GM18870 (cell line): ENCODE measurements at regions not wholly inside any gene's neighbourhood (a gene's known extent, or its start where the extent isn't known, plus 50 kb on each side); places are given as distances from the start of the nearest gene placed in this dataset.

Source experiments
- ATAC-seq: cut with Tn5 transposase; IDR thresholded peaks from one replicate; pipeline ENCODE4 v1.9.1; 2021; ENCODE audit warnings: moderate library complexity; ENCODE audit not compliant: unreplicated experiment

DNA sequence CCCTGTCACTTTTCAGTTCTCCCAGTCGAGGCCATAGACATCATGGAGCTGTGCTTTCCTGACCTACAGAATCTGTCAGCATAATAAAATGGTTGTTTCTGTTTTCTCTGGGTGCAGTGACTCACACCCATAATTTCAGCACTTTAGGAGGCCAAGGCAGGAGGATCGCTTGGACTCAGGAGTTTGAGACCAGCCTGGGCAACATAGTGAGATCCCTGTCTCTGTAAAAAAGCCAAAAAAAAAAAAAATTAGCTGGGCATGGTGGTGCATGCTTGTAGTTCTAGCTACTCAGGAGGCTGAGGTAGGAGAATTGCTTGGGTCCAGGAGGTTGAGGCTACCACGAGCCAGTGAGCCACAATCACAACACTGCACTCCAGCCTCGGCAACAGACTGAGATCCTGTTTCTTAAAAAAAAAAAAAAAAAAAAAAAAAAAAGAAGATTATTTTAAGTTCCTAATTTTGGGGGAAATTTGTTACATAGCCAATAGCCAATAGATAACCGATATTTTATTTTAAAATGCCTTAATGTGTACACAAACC, 196.2 kb downstream of the ADSS2 start:
- ATAC-seq = no peak

- ATAC-seq = no peak
Observed at GRCh38 chr1:244256086-244256676, 195.5 kb downstream of the ADSS2 start.

DNA sequence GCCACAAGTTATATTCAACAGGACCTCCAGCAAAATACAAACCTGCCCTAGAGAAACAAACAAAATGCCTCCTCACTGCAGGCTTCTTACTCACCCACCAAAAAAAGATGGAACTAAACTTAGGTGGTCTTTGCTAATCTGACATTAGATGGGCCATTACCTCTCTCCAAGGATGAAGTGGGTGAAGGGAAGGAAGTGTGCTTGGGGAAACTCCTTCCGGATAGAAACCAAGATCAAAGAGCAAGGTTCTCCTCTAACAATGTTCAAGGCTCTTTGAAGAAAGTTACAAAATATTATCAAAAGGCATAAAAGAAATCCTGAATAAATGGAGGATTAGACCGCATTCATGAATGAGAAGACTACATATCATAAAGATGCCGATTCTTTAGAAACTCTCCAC, 187.5 kb downstream of the ADSS2 start:
- no peak for ATAC-seq

GRCh38 chr1:244265507-244265906, 186.2 kb downstream of the ADSS2 start:
- ATAC-seq = no peak

DNA sequence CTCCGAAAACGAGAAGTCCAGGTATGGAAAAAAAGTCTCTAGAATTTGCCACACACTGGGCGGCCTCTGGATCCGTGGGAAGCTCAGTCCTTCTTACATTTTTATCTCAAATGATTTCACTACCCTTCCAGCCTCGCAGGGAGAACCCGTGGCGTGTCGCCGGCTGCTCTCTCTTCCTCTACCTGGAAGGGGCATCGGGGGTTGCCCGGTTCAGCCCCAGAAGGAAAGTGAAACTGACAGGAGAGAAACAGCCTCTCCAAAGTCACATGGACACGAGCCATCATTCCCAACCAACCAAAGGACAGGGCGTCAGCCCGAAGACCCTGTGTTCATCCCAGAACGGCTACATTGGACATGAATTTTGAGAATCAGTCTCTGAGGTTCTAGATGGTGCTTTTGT, 182.5 kb downstream of the ADSS2 start:
- no peak for ATAC-seq

DNA sequence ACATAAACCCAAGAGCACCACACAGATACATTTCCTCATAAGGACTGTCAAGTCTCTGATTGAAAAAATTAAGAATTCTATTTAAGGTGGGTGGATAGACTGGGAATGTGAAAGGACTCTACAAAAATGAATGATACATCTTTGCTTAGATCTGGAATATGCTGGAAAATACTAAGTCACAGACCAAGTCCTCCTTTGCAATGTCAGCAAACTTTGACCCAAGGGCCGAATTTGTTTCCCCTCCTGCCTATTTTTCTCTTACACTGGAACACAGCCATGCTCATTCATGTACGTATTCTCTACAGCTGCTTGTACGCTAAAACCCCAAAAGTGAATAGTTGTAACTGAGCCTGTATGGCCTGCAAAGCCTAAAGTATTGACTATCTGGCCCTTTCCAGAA, 180.7 kb downstream of the ADSS2 start:
- ATAC-seq = no peak

DNA sequence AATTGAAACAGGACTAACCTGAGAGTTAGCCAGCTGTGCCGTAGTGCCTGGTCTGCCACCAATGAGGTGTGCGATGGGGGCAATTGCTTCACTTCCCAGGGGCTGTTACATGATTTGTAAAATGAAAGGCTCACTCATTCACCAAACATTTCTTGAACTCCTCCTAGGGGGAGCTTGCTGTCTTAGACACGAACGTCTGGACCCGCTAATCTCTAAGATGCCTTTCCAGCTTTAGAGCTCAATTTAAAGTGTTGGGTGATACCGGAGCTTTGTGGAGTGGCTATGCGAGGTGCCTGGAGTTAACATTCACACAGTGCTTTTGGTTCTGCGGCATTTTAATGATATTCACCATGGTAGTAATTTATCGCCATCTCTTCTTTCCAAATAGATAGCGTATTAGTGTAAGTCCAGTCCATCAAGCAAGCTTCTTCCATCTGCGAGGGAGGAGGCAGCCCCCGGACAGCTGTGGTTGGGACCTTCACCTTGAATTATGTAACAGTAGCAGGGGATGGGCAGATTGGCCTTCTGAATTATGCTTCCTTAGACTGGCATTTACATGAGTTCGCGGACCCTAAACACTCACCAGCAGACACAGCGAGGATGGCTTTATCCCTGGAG, 179.9 kb downstream of the ADSS2 start:
- no peak for ATAC-seq

DNA sequence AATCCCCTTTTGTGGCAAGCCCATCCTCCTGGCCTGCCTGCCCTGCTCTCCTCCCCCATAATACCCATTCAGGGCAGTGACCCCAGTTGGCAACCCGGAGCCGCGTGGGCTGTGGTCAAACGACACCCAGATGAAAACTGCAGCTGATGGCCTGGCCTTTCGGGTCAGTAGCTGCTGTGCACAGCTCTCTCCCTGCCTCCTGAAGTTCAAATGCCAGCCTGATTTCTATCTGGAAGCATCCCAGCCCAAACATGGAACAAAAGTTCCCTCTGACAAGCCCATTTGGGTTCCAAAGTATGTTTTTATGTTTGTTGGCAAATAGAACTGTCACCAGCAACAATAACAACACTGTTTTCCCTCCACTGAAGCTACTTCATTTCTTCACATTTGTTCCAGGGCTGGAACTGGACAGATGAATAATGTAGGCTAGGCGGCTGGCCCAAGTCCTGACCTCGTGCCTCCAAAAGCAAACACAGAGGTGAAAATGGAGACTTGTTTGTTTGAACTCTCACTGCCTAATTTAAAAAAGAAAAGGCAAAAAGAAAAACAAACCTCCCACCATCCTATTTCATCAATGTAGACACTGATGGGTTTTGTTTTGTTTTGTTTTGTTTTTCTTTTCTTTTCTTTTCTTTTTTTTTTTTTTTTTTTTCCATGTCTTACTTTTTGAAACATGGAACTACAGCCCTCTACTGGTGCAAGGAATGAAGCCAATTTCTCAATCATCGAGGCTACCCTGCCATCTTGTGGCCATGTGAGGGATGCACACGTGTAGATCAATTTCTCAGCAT, 179.0 kb downstream of the ADSS2 start:
- ATAC-seq = peak; percentile 84

- ATAC-seq = no peak
Observed at GRCh38 chr1:244273262-244273844, 178.4 kb downstream of the ADSS2 start.

DNA sequence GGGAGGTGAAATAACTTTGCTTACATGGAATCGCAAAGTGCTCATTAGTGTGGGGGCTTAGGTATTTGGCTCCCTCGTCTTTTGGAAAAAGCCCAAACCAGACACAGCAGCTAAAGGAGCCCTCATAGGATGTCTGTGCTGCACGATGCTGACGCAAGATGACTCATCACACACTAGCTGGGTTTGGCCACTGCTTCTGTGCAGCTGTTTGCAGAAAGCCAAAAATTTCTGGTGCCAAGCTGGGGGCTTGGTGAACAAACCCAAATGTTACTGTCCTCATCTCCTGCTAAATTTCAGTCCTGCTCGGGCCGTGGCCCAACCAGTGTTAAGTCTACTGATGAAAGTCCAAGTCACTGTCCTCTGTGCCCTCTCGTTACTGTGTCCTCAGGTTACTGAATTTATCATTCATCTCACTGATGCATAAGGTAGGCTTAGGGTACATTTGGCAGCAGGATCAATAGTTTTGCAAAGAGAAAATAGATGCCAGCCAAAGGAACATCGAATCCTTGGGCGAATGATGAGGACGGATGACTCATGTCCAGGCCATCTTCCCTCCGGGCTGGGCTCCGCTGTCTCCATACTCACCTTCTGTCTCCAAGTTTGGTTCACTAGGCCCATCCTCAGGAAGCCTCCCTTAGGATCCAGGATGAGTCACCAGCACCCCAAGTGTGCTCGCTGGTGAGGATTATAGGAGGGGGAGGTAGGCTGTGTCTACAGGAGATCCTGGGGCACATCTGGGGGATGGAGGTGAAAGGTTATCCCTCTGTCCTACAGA, 177.7 kb downstream of the ADSS2 start:
- ATAC-seq = no peak

GRCh38 chr1:244276646-244277045, 175.1 kb downstream of the ADSS2 start:
- ATAC-seq = no peak

GRCh38 chr1:244280201-244280600, 171.5 kb downstream of the ADSS2 start:
- no peak for ATAC-seq

DNA sequence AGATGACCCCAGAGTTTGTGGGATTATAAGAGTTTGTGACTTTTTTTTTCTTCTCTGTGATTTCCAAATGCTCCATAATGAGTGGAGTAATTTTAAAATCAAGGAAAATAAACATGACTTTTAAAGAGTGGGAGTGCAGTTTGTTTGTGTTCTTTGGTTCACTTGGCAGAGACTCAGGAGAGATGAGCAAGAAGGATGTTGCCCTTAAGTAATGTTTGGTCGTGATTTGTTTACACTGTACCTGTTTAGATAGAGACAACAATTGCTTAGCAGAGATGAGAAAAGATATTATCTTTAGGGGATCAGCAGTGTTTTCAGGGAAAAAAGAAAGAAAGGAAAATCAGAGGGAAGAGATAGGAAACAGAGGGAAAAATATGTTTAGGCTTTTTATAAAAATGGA, 170.8 kb downstream of the ADSS2 start:
- ATAC-seq = no peak

DNA sequence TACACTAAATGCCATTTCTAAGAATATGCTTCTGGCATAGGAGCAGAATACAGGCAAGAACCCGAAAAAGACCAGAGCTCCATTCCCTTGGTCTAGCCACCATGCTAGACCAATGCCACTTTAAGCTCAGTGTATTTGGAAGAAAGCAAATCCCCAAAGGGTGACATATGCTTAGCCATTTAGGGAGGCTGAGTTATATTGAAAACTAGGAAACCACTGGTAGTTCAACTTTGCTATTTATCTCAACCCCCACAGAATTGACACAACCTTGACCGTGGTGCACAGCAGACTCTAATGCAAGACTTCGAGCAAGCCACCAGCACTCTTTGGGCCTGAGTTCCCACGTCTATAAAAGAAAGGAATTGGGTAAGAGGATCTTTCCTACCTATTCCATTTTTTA, 167.9 kb downstream of the ADSS2 start:
- ATAC-seq = no peak

- no peak for ATAC-seq
Observed at GRCh38 chr1:244284641-244285156, 167.0 kb downstream of the ADSS2 start.

GRCh38 chr1:244286341-244286740, 165.4 kb downstream of the ADSS2 start:
- ATAC-seq = no peak

- no peak for ATAC-seq
Observed at GRCh38 chr1:244287726-244288125, 164.0 kb downstream of the ADSS2 start.

DNA sequence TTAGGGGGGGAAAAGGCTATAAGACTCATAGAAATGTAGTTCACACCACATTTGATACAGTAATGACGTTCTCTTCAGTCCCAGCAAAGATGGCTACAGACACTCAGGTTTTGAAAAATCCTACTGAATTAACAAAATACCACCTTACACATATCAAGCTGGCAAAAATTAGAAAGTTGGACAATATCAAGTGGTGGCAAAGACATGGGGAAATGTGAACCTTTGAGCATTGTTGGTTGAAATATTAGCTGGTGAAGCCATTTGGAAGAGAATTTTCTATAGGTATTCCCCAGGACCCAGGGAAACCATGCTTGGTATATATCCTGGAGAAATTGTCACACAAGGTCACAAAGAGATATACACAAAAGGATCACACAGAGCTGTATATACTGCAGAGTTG, 163.0 kb downstream of the ADSS2 start:
- no peak for ATAC-seq

DNA sequence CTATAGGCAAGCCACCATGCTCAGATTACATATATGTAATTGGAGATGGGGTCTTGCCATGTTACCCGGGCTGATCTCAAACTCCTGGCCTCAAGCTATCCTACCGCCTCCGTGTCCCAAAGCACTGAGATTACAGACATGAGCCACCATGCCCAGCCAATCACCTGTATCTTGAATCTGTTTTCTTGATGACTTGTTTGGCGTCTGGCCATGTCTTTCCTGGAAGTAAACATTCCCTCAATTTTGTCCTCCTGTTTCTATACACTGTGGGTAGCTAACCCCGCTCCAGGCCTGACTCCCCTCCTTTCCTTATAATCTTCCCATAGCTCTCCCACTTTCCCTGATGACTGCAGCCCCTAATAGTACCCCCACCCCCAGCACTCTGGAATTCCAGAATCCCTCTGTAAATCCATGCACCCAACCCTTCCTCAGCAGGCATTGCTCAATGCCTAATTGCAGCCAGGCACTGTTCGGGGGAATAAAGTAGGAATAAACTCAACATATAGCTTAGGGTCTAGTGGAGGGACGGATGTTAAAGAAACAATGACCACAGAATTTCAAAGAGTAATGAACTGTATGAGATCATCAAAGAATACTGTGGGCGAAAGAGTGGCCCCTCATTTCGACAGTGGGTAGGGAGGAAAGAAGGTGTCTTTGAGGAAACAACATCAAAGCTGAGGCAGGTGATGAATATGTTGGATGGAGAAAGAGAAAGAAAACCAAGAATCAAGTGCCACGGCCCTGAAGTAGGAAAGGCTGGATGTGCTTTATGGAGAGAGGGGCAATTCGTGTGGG, 161.5 kb downstream of the ADSS2 start:
- no peak for ATAC-seq
